GM20000 (cell line): ENCODE measurements at regions not wholly inside any gene's neighbourhood (a gene's known extent, or its start where the extent isn't known, plus 50 kb on each side); places are given as distances from the start of the nearest gene placed in this dataset.

Experiments
- DNase-seq: peaks from one replicate; pipeline ENCODE4 v3.0.0; 2012; ENCODE audit warnings: low spot score
- TF ChIP-seq, protein P1 (sequence below): IDR thresholded peaks from 2 replicates; pipeline ENCODE4 v1.5.1; 2012; ENCODE audit warnings: mild to moderate bottlenecking, control low read depth; ENCODE audit errors: extremely low read depth, missing control alignments

DNA sequence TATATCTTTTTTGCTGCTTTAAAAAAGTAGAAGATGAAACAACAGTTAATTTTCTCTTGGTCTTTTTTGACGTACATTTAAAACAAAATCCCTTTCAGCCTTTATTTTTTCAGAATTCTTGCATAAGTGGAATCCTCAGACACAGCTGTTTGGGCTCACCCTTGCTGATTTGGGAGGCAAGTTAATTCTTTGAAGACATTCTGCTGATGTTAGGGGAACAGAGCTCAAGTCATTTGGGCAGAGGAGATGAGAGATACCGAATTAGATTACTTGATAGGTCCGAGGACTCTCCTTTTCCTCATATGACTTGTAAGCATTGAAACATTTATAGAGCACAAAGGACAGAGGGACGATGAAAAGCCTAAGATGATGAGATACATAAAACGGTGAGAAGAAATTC is 567.9 kb upstream of the CITED2 start:
- TF ChIP-seq, protein P1, sequence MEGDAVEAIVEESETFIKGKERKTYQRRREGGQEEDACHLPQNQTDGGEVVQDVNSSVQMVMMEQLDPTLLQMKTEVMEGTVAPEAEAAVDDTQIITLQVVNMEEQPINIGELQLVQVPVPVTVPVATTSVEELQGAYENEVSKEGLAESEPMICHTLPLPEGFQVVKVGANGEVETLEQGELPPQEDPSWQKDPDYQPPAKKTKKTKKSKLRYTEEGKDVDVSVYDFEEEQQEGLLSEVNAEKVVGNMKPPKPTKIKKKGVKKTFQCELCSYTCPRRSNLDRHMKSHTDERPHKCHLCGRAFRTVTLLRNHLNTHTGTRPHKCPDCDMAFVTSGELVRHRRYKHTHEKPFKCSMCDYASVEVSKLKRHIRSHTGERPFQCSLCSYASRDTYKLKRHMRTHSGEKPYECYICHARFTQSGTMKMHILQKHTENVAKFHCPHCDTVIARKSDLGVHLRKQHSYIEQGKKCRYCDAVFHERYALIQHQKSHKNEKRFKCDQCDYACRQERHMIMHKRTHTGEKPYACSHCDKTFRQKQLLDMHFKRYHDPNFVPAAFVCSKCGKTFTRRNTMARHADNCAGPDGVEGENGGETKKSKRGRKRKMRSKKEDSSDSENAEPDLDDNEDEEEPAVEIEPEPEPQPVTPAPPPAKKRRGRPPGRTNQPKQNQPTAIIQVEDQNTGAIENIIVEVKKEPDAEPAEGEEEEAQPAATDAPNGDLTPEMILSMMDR: no peak
- no peak for DNase-seq

DNA sequence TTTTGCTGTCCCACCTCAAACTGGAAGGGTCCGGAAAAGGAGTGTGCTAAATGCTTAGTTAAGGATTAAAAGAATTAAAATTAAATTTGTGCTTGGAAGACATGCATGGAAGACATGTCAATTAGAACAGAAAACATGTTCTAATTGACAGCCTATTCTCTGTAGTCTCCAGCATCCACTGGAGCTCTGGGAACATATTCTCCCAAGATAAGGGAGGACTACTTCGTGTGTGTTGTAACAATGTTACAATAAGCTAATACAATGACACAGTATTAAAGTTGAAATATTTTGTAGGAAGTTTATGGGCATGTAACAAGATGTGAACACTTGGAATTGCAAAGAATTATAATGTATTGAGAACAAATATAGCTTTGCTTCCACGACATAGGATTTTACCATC is 567.4 kb upstream of the CITED2 start:
- TF ChIP-seq, protein P1: no peak
- DNase-seq: no peak

DNA sequence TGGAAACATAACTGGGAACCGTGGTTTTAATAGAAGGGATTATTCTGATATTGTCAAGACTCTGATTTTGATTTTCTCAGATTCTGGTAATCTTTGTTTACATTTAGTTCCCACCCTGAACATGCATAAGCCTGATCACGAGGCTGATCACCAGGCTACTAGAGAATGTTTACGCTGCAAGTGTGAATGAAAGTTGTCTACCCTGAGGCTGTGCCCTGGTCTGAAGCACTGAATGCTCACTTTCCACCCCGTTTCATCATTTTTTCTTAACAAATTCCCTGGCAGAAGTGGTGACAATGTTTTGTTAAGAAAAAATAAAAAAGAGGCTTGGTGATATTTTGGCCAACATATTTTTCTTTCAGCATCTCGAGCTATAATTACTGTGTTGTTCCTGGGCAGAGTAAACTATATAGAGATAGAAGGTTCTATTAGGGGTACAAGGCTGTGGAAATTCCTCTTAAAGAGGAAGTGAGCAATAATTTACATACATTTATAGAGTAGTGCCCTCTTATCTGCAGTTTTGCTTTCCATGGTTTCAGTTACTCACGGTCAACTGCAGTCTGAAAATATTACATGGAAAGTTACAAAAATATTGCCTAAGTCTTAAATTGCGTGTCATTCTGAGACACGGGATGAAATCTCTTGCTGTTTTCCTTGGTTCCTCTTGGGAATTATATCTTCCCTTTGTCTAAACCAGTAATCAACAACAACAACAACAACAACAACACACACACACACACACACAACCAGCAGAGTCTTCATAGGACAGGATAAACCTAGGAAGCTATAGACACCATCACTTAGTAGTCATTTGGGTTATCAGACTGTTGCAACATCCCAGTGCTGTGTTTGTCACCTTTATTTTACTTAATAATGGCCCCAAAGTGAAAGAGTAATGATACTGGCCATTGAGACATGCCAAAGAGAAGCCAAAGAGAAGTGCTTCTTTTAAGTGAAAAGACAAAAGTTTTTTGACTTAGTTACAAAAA is 566.6 kb upstream of the CITED2 start:
- TF ChIP-seq, protein P1: no peak
- no peak for DNase-seq

DNA sequence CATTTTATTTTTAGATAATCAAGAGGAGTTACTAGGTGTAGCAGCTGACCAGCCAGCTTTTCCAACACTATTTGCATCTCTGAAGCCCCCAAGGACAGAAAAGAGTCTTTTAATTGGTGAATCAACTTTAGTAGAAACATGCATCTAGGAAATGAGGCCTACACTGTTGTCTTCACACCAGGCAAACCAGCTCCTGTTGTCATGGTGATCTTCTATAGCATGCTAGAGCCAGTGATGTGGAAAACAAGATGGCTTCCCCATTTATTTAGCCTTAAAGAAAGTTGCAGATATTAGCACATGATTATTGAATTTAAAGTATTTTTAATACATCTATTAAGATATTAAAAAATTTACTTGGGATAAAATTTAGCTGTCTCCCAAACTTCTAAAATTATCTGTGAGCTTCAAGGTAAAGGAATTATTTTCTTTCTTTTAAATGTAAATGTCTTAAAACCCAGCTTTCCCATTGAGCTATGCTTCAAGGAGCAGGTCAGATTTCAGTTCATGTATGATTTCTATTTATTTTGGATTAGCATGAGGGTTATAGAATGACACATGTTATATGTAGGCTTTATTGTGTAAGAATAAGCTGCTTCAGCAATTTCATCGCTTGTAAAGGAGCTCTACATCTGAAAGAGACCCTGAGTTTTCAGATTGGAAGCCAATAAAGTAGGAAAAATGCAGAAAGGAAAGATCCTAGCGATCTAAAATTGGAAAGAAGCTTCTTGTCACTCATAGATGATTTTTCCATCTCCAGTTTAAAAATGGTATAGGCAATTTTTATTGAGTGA is 564.9 kb upstream of the CITED2 start:
- TF ChIP-seq, protein P1: no peak
- no peak for DNase-seq

DNA sequence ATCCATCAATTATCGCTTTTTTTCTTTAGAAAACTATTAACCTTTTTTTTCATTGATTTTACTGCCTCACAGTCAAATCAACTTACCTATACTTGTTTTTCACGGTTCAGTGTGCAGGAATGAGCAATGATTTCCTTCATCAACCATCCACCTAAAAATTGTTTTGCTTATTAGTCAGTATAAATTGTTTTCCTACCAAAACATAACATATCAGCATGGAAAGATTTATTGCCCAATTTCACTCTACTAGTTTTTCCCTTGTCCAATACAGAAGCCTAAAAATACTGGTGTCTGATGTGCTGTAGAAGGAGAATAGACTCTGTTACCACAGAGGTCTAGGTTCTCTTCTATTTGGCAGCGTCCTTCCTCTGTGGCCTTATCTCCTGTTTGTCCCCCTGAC is 558.2 kb upstream of the CITED2 start:
- TF ChIP-seq, protein P1: no peak
- DNase-seq: no peak

DNA sequence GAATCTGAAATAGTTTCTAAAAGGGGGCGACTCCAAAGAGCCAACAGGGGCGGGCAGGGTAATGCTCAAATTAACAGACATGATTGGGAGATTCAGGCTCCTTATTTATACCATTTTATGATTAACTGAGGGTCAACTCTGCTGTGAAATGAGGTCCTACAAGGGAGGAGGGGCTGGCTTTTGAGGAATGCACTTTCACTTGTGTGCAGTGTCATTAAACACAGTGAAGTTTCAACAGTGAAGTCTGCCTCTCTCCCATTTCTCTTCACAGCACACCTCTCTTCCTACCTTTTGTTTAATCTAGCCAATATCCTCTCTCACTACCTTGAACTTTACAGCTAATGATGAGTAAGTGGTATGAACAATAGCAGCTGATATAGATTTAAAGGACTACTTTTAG is 557.3 kb upstream of the CITED2 start:
- no peak for DNase-seq
- TF ChIP-seq, protein P1: no peak
